Vagina (tissue), 2 donors: ENCODE measurements at regions not wholly inside any gene's neighbourhood (a gene's known extent, or its start where the extent isn't known, plus 50 kb on each side); places are given as distances from the start of the nearest gene placed in this dataset.

Experiments
- CTCF ChIP-seq, 3 experiments: fragments of 450-650 bp in 2 of 3; fragments of 200-600 bp in 1 of 3; sonication (generic) in 1 of 3; IDR thresholded peaks; one replicate each; pipeline ENCODE4 v1.5.1; 2017 to 2019; ENCODE audit warnings: antibody characterized with exemption in 3 of 3, mild to moderate bottlenecking in 2 of 3, moderate library complexity in 2 of 3
- POLR2A ChIP-seq, 2 donors: fragments of 450-650 bp; IDR thresholded peaks; one replicate each; pipeline ENCODE4 v1.6.1; 2017; ENCODE audit warnings: antibody characterized with exemption in 2 of 2, mild to moderate bottlenecking in 2 of 2, moderate library complexity in 2 of 2

GRCh38 chr15:81785181-81785580 is 260.6 kb downstream of the MEX3B start:
- TF ChIP-seq CTCF (IDR thresholded peaks at IDR 0.05) (no peak), POLR2A (IDR thresholded peaks at IDR 0.05) (no peak)
